22Rv1 (cell line): ENCODE measurements at regions not wholly inside any gene's neighbourhood (a gene's known extent, or its start where the extent isn't known, plus 50 kb on each side); places are given as distances from the start of the nearest gene placed in this dataset.

Experiments
- ZFX ChIP-seq: fragments of 450-650 bp; IDR thresholded peaks from 2 replicates; pipeline ENCODE4 v1.6.1; 2017; ENCODE audit warnings: antibody characterized with exemption, borderline replicate concordance
- TF ChIP-seq, protein P1 (sequence below): fragments of 450-650 bp; IDR thresholded peaks from 2 replicates; pipeline ENCODE4 v1.5.1; 2017; ENCODE audit warnings: mild to moderate bottlenecking

DNA sequence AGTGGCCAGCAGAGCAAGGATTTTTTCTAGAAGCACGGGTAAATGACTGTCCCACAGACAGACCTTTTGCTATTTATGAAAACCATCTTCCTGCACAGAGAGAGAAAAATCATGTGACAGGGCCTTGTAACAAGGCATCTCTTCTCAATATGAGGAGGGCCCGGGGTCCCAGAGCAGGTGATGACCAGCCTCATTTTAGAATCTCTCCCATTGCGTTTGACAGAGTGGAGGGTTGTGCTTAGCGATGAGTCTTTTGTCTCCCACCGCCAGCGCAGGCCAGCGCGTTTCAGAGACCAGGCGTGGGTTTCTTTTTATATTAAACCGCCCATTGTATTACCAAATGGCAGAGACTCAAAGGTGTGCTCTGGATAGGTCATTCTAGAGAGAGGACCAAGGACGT, 97.4 kb upstream of the UBL3 start:
- TF ChIP-seq, protein P1, sequence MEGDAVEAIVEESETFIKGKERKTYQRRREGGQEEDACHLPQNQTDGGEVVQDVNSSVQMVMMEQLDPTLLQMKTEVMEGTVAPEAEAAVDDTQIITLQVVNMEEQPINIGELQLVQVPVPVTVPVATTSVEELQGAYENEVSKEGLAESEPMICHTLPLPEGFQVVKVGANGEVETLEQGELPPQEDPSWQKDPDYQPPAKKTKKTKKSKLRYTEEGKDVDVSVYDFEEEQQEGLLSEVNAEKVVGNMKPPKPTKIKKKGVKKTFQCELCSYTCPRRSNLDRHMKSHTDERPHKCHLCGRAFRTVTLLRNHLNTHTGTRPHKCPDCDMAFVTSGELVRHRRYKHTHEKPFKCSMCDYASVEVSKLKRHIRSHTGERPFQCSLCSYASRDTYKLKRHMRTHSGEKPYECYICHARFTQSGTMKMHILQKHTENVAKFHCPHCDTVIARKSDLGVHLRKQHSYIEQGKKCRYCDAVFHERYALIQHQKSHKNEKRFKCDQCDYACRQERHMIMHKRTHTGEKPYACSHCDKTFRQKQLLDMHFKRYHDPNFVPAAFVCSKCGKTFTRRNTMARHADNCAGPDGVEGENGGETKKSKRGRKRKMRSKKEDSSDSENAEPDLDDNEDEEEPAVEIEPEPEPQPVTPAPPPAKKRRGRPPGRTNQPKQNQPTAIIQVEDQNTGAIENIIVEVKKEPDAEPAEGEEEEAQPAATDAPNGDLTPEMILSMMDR, result no peak
- no peak for TF ChIP-seq ZFX
